ENCODE measurements at regions not wholly inside any gene's neighbourhood (a gene's known extent, or its start where the extent isn't known, plus 50 kb on each side); places are given as distances from the start of the nearest gene placed in this dataset.
"Not testable (repeated sequence)": the region's sequence is repeated elsewhere in the genome, so short reads cannot be mapped to it uniquely, and the experiment has no call there.

DNA sequence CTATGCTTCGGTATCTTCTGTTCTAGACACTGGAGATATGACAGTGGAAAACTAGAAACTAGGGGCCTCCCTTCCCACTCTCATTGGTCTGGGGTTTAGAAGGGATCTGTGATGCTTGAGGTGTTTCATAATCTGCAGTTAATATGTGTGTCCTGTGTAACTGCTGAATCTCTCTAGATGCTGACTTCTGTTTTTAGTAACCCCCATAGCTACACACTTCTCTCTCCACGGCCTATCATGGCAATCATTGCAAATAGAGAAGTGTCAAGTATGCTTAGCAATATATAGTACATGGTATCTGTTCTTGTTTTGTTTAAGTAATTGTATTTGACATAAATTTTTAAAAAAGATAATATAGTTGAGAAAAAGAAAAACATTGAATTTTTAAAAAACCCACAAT, 394.6 kb upstream of the MMS22L start:
- no peak for DNase-seq (ENCODE audit: low read depth)

DNA sequence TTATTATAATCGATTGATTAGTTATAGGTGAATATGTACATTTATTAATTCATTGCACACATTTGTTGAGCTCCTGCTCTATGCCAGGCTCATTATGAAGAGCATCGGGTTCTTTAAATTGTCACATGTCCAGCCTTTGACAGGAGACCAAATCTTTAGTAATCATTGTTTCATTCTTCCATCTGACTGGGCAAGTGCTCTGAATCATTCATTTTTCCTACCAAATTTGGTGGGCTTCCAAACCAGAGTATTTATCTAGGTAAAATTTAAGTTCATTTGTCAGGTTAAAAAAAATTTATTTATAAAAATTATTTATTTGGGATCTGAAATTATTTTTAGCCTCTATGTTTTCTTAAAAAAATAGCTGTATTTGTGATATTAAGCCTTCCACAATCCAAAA, 404.9 kb upstream of the MMS22L start:
- no peak for DNase-seq (ENCODE audit: low read depth)

DNA sequence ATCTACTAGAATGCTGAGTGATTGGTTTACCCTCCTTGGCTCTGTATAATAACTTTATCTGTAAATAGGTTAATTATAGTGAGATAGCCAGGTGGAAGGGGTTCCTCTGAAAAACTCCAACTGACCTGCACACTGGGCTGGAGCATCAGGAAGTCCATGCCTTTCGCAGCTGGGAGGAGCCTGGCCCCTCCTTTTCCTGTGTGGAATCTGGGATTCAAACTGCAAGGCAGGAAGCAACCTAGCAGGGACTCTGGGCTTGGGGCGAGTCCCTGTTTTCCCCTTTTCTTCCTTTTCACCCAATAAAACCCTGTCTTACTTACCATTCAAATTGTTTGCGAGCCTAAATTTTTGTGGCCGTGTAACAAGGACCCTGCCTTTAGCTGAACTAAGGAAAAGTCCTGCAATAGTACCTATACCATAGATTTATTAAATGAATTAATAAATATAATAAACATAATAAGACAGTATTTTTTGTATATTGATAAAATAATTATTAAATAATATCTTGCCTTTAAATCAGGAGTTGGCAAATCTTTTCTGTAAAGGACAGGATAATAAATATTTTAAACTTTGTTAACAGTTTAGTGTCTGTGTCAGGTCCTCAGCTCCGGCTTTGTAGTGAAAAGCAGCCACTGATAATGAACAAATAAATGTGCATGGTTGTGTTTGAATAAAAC, 406.2 kb upstream of the MMS22L start:
- DNase-seq (ENCODE audit: low read depth): no peak

DNA sequence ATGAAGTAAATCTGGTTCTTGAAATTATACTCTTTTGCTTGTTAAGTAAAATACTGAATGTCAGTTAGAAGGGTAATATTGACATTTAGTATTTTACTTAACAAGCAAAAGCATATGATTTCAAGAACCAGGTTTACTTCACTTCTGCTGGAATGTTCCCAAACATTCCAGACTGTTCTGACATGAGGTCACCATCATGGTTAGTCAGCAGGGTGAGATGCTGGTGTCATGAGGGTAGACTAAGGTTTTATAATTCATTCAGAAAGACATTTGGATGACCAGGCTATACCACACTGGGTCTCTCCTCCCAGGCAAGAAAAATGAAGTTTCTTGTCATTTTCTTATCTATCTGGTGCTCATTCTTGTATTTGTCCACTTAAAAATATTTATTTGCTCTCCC, 414.4 kb upstream of the MMS22L start:
- peak; percentile 69 for DNase-seq (ENCODE audit: low read depth)

DNA sequence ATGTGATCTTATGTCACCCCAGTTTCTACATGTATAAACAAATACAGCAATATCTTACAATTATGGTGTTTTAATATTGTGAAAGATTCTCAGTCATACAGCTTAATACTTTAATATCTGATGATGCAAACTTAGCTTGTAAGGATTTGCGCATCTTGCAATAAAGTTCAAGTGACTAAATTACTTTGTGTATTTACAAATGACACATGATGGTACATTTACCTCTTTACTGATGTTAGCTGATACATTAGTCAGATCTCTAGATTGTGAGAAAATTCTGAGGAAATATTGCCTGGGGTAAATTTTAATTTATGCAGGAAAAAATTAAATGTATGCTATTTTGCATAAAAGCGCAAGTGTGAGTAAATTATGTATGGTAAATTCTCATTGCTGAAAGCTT, 418.8 kb upstream of the MMS22L start:
- DNase-seq (ENCODE audit: low read depth): no peak

DNA sequence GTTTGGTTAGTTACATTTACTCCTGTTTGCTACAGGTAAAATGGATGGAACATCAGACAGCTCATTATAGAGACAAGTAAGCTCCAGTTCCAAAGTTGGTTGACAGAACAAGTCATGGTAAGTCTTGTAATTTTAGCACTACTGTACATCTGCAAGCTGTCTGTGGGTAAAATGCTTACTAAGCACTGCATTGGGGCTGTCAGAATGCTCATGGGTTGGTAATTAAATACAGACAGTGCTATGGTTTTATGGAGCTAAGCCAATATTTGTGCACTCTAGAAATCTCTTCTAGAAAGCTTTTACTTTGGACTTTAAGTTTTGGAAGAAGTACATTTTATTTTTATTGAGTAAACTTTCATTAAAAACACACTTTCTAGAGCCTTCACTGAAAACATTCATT, 419.2 kb upstream of the MMS22L start:
- DNase-seq (ENCODE audit: low read depth): no peak

DNA sequence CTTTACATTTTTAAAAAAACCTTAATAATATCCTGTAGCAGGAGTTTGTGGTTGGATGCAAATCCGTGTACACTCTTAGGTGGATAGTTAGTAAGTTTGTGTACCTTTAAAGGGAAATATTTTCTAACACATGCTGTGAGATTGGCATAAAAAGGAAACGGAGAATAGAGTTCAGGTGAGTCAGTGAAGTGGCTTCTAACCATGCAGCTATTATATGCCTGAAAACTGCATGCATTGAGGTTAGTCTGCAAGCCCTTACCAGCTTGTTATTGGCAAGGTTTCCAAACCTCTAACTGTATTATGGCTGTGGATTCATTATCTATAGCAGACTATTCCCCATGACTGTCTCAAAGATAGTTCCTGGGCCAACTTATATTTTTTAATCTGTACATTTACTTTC, 420.6 kb upstream of the MMS22L start:
- DNase-seq (ENCODE audit: low read depth): no peak

DNA sequence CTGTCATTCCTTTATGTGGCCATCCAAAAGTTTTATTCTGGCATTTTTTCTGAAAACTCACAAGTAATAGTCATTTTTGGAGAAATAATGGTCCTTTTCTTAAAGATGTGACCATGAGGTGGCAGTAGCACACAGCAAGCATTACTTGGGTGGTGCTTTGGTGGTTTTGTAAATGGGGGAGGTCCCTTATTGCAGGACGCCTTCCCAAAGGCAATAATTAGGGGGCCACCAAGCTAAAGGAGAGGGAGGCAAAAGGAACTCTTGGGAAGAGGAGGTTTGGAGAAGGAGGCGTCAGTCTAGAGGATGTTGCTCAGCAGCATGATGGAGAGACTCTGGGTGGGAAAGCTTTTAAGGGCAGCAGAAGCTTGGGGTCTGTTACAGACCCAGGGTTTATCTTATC, 422.6 kb upstream of the MMS22L start:
- peak; percentile 13 for DNase-seq (ENCODE audit: low read depth)

DNA sequence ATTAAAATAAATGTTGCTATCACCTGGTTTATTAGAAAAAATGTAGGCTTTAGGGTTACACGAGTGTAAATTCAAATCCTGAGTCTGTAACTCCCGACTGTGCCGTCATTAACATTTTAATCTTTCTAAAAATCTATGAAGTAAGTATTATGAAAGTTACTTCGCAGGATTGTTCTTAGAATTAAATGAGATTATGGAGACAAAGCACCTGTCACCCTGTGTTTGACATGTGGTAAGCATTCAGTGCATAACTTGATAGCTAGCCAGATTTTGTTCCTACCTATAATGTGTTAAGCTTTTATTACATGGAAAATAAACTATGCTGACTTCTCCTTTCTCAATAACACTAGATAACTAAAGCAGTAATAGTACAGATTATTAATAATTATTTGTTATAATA, 429.7 kb upstream of the MMS22L start:
- no peak for DNase-seq (ENCODE audit: low read depth)

DNA sequence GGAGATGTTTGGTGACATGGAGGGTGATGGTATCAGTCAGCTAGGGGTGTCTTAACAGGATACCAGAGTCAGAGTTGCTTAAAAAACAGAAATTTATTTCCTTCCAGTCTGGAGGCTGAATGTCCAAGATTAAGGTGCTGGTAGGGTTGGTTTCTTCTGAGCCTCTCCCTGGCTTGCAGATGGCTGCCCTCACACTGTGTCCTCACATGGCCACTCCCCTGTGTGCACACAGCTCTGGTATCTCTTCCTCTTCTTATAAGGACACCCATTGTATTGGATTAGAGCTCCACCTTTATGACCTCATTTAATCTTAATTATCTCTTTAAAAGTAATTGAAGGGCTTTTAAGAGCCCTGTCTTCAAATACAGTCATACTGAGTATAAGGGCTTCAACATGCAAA, 431.8 kb upstream of the MMS22L start:
- DNase-seq (ENCODE audit: low read depth): no peak

DNA sequence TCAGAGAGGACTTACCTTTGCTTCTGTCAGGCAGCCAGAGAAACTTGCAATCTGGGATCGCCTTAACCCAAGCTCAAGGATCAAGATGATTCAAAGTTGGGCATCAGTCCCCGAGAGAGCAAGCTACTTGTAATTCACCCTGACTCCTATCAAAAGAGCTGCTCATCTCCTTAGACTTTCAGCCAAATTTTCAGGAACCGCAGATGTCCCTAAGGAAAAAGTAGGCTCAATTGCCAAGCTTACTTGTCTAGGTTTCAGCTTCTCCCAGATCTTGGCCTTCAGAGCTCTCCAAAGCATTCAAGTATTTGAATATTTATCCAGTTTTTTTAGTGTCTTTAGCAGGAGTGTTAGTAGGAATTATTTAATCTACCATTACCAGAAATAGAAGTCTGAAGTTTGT, 434.1 kb upstream of the MMS22L start:
- DNase-seq (ENCODE audit: low read depth): no peak

DNA sequence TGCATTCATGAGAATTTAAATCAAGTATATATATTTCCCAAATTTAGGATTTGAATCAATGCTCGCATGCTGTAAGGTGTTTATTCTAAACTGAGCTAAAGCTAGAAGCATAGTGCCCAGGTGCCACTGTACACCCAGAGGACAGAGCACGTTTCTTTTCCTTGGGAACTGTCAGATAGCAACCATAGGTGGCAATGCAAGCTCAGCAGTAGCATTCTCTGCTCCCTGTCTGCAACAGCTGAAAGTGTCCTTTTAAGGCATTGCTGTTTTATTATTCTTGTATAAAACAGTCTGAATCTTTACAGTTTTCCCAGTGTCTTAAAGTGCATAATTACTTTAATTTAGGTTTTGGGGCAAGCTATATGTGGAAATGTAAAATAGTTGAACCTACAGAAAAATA, 443.4 kb upstream of the MMS22L start:
- no peak for DNase-seq (ENCODE audit: low read depth)

DNA sequence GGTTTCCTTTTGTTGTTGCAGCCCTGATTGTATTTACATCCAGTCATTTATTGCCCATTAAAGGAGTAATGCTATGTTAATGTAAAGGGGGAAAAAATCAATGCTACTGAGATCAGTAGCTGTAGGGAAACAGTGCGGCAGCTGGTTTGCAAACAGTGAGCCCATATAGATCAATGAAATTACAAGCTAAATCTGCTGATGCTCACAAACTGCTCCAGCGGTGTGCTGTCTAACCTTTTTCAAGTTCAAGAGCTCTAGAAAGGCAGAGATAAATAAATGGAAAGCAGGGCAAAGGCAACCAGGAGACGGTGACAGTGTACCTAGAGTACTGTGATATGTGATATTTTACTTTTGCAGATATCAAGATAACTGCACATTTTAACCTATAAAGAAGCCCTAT, 449.0 kb upstream of the MMS22L start:
- no peak for DNase-seq (ENCODE audit: low read depth)

DNA sequence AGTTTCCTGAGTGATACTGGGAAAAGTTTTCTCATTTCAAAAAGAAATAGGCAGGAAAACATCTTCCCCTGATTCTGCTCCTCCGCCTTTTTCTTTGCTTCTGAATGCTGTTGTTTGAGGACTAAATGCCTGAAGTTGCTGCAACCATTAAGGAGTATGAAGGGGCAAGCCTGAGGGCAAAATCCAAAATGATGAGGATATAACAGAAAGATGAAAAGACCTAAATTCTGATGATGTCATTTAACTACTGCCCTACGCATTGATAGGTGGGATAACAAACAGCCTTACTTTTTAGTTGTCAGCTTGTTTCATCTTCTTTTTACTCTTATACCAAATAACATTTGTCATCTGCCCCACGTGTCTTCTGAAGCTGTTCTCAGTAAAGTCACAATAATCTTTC, 474.6 kb upstream of the MMS22L start:
- DNase-seq (ENCODE audit: low read depth): no peak

DNA sequence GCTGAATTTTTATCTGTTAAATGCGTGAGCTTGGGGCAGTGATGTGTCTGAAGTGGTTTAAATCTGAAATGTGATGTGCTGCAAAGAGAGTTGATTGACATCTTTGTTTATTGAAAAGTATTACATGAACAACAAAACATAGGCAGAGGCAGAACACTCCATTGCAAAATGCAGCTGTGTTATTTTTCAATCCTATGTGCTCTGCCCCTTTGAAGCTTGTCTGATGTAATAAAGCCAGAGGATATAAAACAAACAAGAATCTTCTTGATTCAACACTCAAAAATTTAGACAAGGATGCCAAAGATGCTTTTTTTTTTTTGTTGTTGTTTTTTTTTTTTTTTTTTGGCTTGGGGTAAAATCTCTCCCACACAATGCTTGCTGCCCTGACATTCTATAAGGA, 482.4 kb upstream of the MMS22L start:
- peak; percentile 29 for DNase-seq (ENCODE audit: low read depth)

DNA sequence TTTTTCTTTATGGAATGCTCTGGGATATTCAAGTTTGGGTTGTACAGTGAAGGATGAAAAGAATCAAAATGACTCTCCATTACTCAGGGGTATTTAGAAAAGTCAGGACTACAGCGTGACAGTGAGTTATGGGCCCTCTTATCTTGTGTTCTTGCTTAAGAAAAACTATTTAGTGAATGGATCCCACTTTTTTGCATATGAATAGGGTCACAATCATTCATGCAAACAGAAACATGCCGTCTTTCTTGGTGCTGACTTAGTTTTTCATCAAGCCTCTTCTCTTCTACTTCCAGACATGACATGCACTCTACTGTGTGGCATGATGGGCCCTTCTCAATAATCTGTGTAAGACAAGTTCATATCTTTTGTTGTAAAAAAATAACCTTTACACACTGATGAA, 488.4 kb upstream of the MMS22L start:
- no peak for DNase-seq (ENCODE audit: low read depth)

DNA sequence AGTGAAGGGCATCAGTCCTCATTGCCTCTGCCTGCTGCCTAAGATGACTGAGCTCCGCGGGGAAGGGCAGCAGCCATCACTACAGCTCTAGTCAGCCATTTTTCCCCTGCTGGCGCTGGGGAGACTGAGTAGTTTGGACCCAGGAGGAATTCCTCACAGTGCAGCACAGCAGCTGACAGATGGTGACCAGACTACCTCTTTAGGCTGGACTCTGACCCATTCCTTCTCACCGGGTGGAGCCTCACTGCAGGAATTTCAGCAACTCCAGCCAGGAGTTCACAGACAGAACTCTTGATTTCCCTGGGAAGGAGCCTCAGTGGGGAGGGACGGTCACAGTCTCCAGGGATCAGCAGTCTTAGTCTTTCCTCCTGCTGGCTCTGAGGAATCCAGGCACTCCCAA, 492.0 kb upstream of the MMS22L start:
- DNase-seq (ENCODE audit: low read depth): no peak

DNA sequence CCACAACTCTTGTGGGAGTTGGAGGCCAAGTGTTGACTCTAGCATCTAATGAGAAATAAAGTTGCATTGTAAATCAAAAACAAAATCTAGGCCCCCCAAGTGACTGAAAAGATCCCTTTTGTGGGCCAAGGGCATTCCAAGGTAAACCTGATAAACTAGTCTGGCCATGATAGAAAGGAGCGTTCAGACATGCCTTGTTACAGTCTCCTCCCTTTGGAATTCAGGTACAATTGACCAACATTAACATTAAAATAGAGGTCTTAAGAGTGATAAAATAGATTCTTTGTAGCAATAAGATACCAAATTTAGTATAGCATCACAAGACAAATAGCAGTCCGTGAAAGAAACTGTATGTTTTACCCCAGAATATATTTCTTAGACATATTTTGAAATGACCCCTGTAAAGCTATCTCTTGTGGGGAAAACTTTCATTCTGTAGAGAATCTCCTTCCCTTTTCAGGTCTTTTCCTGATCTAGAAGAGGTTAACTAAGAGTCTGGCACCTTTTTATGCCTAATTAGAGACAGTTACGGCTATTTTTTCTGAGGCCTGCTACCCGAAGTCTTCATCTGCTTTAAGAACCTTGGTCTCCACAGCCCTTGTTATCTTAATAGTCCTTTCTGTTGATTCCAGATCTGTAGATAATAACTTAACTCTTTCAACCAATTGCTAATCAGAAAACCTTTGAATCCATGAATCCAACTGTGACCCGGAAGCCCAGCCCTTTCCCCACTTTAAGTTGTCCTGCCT, 495.4 kb upstream of the MMS22L start:
- no peak for DNase-seq (ENCODE audit: low read depth)

DNA sequence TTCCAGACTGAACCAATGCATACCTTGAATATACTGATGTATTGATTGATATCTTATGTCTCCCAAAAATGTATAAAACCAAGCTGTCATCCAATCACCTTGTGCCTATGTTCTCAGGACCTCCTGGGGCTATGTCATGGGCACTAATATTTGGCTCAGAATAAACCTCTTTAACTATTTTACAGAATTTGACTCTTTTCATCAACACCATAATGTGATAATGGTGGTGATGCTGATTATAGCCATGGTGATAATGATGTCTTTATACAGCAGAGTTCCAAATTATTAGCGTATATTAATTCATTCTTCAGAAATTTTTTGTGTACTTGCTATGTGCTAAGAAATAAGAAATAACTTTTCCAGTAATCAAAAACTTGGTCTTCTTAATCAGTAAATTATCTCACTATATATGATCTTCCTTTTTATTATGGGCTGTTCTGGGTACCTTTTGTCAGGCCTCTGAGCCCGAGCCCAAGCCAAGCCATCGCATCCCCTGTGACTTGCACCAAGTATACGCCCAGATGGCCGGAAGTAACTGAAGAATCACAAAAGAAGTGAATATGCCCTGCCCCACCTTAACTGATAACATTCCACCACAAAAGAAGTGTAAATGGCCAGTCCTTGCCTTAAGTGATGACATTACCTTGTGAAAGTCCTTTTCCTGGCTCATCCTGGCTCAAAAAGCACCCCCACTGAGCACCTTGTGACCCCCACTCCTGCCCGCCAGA, 496.2 kb upstream of the MMS22L start:
- DNase-seq (ENCODE audit: low read depth): not testable (repeated sequence)

DNA sequence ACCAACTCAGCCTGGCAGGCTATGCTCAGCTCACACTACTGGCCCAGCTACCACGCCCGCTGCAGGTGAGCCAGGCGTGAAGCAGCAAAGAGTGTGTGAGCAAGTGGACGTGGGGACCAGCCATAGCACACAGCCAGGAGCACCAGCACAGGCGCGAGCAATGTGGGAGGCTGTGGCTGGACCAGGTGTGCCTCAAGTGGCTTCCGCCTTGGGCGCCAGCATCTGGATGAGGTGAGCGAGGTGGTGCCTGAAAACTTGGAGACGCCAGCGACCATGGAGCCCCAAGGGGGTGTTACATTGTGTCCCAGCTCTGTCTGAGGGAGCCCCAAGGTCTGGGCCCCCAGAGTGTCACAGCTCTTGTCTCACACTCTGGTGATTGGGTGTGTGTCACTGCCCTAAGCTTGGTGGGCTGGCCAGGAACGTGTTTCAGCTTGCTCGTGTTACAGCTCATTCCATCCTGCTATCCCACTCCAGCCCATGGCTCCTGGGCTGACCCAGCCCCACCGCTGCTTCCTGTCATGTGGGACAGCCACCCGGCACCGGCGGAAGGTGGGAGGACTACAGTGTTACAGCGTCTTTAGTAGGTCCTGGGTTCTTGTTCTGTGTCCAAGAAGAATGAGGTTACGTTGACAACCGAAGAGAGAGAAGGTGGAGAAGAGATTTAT, 508.0 kb upstream of the MMS22L start:
- DNase-seq (ENCODE audit: low read depth): no peak

DNA sequence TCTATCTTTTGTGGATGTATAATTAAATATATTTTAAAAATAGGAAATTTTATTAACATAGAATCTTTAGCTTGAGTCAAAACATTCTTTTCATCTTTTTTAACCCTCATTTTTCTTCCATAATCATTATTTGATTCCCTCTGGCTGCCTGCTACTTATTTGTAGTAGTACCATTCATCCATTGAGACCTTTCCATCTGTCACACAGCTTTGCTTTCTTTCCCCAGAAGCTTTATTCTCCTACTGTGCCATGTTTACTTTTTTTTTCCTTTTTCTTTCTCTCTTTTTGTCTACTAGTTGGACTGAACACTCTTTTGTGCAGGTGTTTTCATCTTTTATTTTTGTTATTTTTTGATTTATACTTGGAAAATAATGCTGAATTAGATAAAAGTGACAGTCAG, 522.6 kb upstream of the MMS22L start:
- no peak for DNase-seq (ENCODE audit: low read depth)

DNA sequence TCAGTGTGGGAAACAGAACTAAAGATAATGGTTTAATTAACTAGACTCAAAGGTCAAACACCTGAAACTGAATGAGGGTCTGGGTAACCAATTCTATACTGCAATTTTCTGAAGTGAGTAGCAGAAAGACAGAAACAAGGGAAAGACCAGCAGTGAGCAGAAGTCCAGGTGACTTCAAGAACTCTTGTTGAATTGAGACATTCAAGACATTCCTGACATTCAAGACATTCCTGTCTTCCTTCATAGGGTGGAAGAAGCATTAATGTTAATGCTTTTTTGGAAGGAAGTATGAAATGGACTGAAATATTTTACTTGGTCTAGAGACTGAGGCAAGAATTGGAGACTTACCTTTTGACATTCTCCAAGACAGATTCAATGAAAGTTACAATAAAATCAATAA, 529.9 kb upstream of the MMS22L start:
- no peak for DNase-seq (ENCODE audit: low read depth)
